Suprapubic skin (tissue), 4 donors: ENCODE measurements at regions not wholly inside any gene's neighbourhood (a gene's known extent, or its start where the extent isn't known, plus 50 kb on each side); places are given as distances from the start of the nearest gene placed in this dataset.

ENCODE experiments used
- DNase-seq, 2 donors: peaks; one replicate each; pipeline ENCODE4 v3.0.0-alpha.2; 2019; ENCODE audit warnings: low spot score in 2 of 2
- H3K27ac ChIP-seq: fragments of 200-600 bp; sonication (generic); one replicate; pipeline ENCODE4 v1.5.1; 2019
- H3K27me3 ChIP-seq: fragments of 200-600 bp; sonication (generic); one replicate; pipeline ENCODE4 v1.5.1; 2019
- H3K36me3 ChIP-seq: fragments of 200-600 bp; sonication (generic); one replicate; pipeline ENCODE4 v1.5.1; 2019
- H3K4me1 ChIP-seq: fragments of 200-600 bp; sonication (generic); one replicate; pipeline ENCODE4 v1.5.1; 2019
- H3K4me3 ChIP-seq: fragments of 200-600 bp; sonication (generic); one replicate; pipeline ENCODE4 v1.5.1; 2019; ENCODE audit warnings: mild to moderate bottlenecking
- H3K9me3 ChIP-seq: fragments of 200-600 bp; sonication (generic); one replicate; pipeline ENCODE4 v1.5.1; 2019
- CTCF ChIP-seq, 2 donors: fragments of 200-600 bp in 1 of 2; fragments of 450-650 bp in 1 of 2; sonication (generic) in 1 of 2; IDR thresholded peaks; one replicate each; pipeline ENCODE4 v1.5.1; 2016 to 2019; ENCODE audit warnings: antibody characterized with exemption in 2 of 2, mild to moderate bottlenecking in 1 of 2, moderate library complexity in 1 of 2
- EP300 ChIP-seq: sonication (generic); formaldehyde crosslinking; IDR thresholded peaks from one replicate; pipeline ENCODE4 v1.6.1; 2017; ENCODE audit warnings: antibody characterized with exemption
- POLR2A ChIP-seq, 2 donors: fragments of 450-650 bp; IDR thresholded peaks; one replicate each; pipeline ENCODE4 v1.6.1; 2017; ENCODE audit warnings: antibody characterized with exemption in 2 of 2, mild to moderate bottlenecking in 2 of 2, moderate library complexity in 2 of 2
- POLR2AphosphoS5 ChIP-seq, 3 donors: sonication (generic); formaldehyde crosslinking; IDR thresholded peaks; one replicate each; pipeline ENCODE4 v1.6.1; 2017; ENCODE audit warnings: antibody characterized with exemption in 3 of 3
- WGBS: methylation state at CpG from one replicate; pipeline ENCODE4 v1.1.5; 2018; 5-methylcytosine and 5-hydroxymethylcytosine counted together

DNA sequence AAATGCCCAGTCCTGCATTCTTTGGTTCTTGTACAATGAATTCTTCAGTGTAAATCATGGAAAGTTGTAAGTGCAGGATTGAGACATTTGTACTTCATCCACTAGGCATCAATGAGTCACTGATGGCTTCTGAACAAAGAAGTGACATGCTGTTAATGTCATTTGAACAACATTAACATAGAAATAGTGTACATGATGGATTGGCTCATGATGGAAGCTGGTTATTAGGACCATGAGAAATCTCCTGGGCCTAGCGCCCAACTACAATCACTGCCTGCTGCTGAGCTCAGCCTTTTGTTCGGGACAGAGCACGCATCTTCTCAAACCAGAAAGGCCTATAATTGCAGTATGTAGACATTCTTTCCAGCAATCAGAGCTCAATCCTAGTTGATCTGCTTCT lies 316.8 kb upstream of the TSHZ2 start:
- H3K36me3 ChIP-seq: no peaks in the 10 kb centered on the region
- H3K27me3 ChIP-seq: peaks cover 5% of the 10 kb centered on the region
- no peak overlapping the region for H3K27ac ChIP-seq
- no peak for DNase-seq
- H3K4me3 ChIP-seq: no peak overlapping the region
- 73% methylated on average over 3 of the region's 3 CpGs for WGBS
- no peaks in the 10 kb centered on the region for H3K4me1 ChIP-seq
- no peak for TF ChIP-seq POLR2AphosphoS5 (IDR thresholded peaks at IDR 0.05)
- no peak for TF ChIP-seq POLR2A (IDR thresholded peaks at IDR 0.05)
- TF ChIP-seq EP300: no peak
- no peak for TF ChIP-seq CTCF (IDR thresholded peaks at IDR 0.05)
- H3K9me3 ChIP-seq: no peaks in the 10 kb centered on the region

- Histone ChIP-seq H3K27me3 (peaks cover 5% of the 10 kb centered on the region), H3K36me3 (no peaks in the 10 kb centered on the region), H3K27ac (no peak overlapping the region), H3K4me1 (no peaks in the 10 kb centered on the region), H3K4me3 (no peak overlapping the region), H3K9me3 (no peaks in the 10 kb centered on the region)
- TF ChIP-seq POLR2AphosphoS5 (IDR thresholded peaks at IDR 0.05) (no peak), POLR2A (IDR thresholded peaks at IDR 0.05) (no peak), EP300 (no peak), CTCF (IDR thresholded peaks at IDR 0.05) (no peak)
- 52% methylated on average over 2 of the region's 2 CpGs for WGBS
- DNase-seq: no peak
Observed at GRCh38 chr20:52654567-52654966, 317.6 kb upstream of the TSHZ2 start.

DNA sequence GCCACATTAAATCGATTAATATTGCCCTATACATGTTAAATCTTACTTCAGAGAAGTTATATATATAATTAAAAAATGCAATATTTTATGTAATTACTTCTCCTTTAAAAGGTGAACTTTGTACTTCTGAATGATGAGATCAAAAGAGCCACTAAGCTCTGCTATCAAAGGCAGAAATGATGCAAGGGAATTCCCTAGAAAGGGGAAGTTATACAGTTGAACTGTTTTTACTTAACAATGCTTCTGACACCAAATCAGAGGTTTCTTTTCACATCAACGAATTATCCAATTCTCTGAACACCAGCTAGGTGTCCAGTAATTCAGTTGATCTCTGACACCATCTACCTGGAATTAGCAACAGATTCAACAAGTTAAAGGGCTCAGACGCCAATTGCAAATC lies 319.9 kb upstream of the TSHZ2 start:
- H3K9me3 ChIP-seq: no peaks in the 10 kb centered on the region
- H3K36me3 ChIP-seq: no peaks in the 10 kb centered on the region
- no peak overlapping the region for H3K4me3 ChIP-seq
- no peak overlapping the region for H3K27ac ChIP-seq
- H3K27me3 ChIP-seq: peaks cover 8% of the 10 kb centered on the region
- H3K4me1 ChIP-seq: no peaks in the 10 kb centered on the region
- no peak for DNase-seq
- no peak for TF ChIP-seq POLR2AphosphoS5 (IDR thresholded peaks at IDR 0.05)
- no peak for TF ChIP-seq CTCF (IDR thresholded peaks at IDR 0.05)
- 68% methylated on average over 3 of the region's 3 CpGs for WGBS

- no peak overlapping the region for H3K4me3 ChIP-seq
- peaks cover 8% of the 10 kb centered on the region for H3K27me3 ChIP-seq
- no peaks in the 10 kb centered on the region for H3K9me3 ChIP-seq
- TF ChIP-seq EP300: no peak
- TF ChIP-seq POLR2A (IDR thresholded peaks at IDR 0.05): no peak
- no peak for TF ChIP-seq CTCF (IDR thresholded peaks at IDR 0.05)
- no peak overlapping the region for H3K27ac ChIP-seq
- H3K4me1 ChIP-seq: no peaks in the 10 kb centered on the region
- DNase-seq: no peak
- H3K36me3 ChIP-seq: no peaks in the 10 kb centered on the region
Observed at GRCh38 chr20:52649727-52650126, 322.4 kb upstream of the TSHZ2 start.

DNA sequence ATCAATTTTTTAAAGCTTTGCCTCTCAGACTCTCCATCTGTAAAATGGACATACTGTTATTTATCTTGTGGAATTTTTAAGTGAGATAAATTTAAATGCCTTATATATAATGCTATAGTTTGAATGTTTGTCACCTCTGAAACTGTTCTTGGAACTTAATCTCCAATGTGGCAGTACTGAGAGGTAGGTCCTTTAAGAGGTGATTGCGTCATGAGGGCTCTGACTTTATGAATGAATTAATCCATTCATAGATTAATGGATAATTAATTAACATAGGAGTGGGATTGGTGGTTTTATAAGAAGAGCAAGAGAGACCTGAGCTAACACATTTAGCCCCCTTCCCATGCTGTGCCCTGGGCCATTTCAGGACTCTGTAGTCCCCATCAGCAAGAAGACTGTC lies 326.3 kb upstream of the TSHZ2 start:
- Histone ChIP-seq H3K27me3 (peaks cover 3% of the 10 kb centered on the region), H3K9me3 (no peaks in the 10 kb centered on the region), H3K36me3 (no peaks in the 10 kb centered on the region), H3K4me3 (no peak overlapping the region), H3K4me1 (no peaks in the 10 kb centered on the region), H3K27ac (no peak overlapping the region)
- 91% methylated on average over 1 of the region's 1 CpG for WGBS
- no peak for TF ChIP-seq POLR2A (IDR thresholded peaks at IDR 0.05)
- no peak for TF ChIP-seq POLR2AphosphoS5 (IDR thresholded peaks at IDR 0.05)
- TF ChIP-seq EP300: no peak
- no peak for TF ChIP-seq CTCF (IDR thresholded peaks at IDR 0.05)
- DNase-seq: no peak
